Tibial nerve (tissue), 4 donors: ENCODE measurements at regions not wholly inside any gene's neighbourhood (a gene's known extent, or its start where the extent isn't known, plus 50 kb on each side); places are given as distances from the start of the nearest gene placed in this dataset.

Source experiments
- EP300 ChIP-seq, 2 donors: sonication (generic); formaldehyde crosslinking; IDR thresholded peaks; one replicate each; pipeline ENCODE4 v1.6.1; 2017; ENCODE audit warnings: antibody characterized with exemption in 2 of 2, mild to moderate bottlenecking in 1 of 2
- POLR2A ChIP-seq, 2 donors: fragments of 450-650 bp; IDR thresholded peaks; one replicate each; pipeline ENCODE4 v1.6.1; 2017; ENCODE audit warnings: antibody characterized with exemption in 2 of 2, mild to moderate bottlenecking in 2 of 2, moderate library complexity in 2 of 2
- TF ChIP-seq, protein P1 (sequence below), 5 experiments: fragments of 200-600 bp in 3 of 5; fragments of 450-650 bp in 2 of 5; sonication (generic) in 3 of 5; IDR thresholded peaks; one replicate each; pipeline ENCODE4 v1.5.1; 2016 to 2019; ENCODE audit warnings: antibody characterized with exemption in 5 of 5, mild to moderate bottlenecking in 3 of 5, moderate library complexity in 2 of 5

DNA sequence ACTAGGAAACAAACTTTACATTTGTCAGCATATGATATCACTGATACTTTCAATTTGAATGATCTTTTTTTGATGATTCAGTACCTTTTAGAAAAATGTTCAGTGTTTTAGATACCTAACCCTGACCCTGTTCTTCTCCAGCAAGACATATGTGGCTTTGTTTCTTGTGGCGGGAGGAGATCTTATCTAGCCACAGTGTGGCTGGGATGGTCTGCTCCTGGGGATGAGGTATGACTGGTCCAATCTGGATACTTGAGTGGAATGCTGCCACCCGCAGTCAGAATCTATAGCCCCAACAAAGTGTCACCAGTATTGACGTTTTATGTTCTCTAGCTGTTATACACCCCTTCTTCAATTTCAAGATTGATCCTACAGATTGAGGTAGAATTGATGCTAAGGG, 439.0 kb upstream of the GOLIM4 start:
- no peak for TF ChIP-seq EP300 (IDR thresholded peaks at IDR 0.05)
- TF ChIP-seq, protein P1, sequence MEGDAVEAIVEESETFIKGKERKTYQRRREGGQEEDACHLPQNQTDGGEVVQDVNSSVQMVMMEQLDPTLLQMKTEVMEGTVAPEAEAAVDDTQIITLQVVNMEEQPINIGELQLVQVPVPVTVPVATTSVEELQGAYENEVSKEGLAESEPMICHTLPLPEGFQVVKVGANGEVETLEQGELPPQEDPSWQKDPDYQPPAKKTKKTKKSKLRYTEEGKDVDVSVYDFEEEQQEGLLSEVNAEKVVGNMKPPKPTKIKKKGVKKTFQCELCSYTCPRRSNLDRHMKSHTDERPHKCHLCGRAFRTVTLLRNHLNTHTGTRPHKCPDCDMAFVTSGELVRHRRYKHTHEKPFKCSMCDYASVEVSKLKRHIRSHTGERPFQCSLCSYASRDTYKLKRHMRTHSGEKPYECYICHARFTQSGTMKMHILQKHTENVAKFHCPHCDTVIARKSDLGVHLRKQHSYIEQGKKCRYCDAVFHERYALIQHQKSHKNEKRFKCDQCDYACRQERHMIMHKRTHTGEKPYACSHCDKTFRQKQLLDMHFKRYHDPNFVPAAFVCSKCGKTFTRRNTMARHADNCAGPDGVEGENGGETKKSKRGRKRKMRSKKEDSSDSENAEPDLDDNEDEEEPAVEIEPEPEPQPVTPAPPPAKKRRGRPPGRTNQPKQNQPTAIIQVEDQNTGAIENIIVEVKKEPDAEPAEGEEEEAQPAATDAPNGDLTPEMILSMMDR (IDR thresholded peaks at IDR 0.05) = no peak
- no peak for TF ChIP-seq POLR2A (IDR thresholded peaks at IDR 0.05)
